Cardiac fibroblast (primary cell): ENCODE measurements at regions not wholly inside any gene's neighbourhood (a gene's known extent, or its start where the extent isn't known, plus 50 kb on each side); places are given as distances from the start of the nearest gene placed in this dataset.
"Not testable (repeated sequence)": the region's sequence is repeated elsewhere in the genome, so short reads cannot be mapped to it uniquely, and the experiment has no call there.

ENCODE experiments used
- DNase-seq, 2 donors: peaks; one replicate each; pipeline versions ENCODE4 v3.0.0 to v3.0.0-alpha.2; 2010; ENCODE audit warnings: low read depth in 2 of 2
- H3K4me3 ChIP-seq, 2 donors: replicated peaks in 1 of 2; 1 replicate in 1 of 2; 2 replicates in 1 of 2; pipeline ENCODE4 v1.5.1; 2011; ENCODE audit warnings: low read depth in 2 of 2, low read length in 2 of 2, mild to moderate bottlenecking in 2 of 2, moderate library complexity in 1 of 2
- CTCF ChIP-seq: IDR thresholded peaks from one replicate; pipeline ENCODE4 v1.5.1; 2011; ENCODE audit warnings: low read depth, mild to moderate bottlenecking, low read length, inconsistent platforms

DNA sequence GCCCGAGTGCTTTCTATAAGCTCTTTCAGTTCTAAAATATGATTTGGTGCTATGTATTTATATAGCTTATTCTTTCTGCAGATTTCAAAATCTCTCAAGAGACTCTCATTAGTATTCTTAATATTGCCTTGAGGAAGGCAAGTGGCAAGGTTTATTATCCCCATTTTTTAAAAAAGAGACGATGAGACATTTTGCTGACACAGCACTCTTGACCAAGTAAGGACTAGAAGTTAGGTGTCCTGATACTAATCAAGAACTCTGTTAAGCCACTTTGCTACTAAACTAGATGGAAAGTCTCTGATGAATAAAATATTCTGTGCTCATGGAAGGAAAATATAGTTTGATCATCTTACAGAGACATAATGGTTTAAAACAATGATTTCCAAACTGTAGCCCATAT, 164.7 kb downstream of the MZT1 start:
- TF ChIP-seq CTCF, result no peak
- H3K4me3 ChIP-seq, result no peak overlapping the region
- DNase-seq, result no peak

- H3K4me3 ChIP-seq, result no peak overlapping the region
- TF ChIP-seq CTCF, result no peak
- no peak for DNase-seq
Observed at GRCh38 chr13:72561791-72562190, 165.6 kb downstream of the MZT1 start.

- H3K4me3 ChIP-seq, result no peak overlapping the region
- no peak for TF ChIP-seq CTCF
- no peak for DNase-seq
Observed at GRCh38 chr13:72559716-72560115, 167.7 kb downstream of the MZT1 start.

GRCh38 chr13:72556945-72557344, 170.5 kb downstream of the MZT1 start:
- DNase-seq, result no peak
- no peak for TF ChIP-seq CTCF
- no peak overlapping the region for H3K4me3 ChIP-seq

- H3K4me3 ChIP-seq, result no peak overlapping the region
- DNase-seq, result no peak
Observed at GRCh38 chr13:72555601-72556000, 171.8 kb downstream of the MZT1 start.

DNA sequence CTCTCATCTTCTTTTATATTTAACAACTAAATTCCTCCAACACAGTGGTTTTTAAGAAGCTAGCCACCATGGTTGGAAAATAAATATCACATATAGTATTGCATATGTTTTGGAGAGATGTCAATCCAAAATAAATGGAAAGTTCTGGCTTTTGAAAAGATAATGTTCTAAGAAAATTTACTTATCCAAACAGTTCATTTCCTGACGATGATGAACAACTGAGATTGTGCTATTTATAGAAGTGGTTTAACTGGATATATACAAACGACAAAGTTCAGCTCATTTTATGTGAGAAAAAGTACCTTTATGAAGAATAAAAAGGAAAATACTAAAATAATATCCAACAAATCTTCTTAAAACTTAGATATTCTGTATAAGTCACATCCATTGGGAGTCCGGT, 174.7 kb downstream of the MZT1 start:
- no peak overlapping the region for H3K4me3 ChIP-seq
- DNase-seq, result peak in 1 of 2 donors; percentile 3
- no peak for TF ChIP-seq CTCF

More at GRCh38 chr13:72555601-72556000, 171.8 kb downstream of the MZT1 start:
- no peak for TF ChIP-seq CTCF

DNA sequence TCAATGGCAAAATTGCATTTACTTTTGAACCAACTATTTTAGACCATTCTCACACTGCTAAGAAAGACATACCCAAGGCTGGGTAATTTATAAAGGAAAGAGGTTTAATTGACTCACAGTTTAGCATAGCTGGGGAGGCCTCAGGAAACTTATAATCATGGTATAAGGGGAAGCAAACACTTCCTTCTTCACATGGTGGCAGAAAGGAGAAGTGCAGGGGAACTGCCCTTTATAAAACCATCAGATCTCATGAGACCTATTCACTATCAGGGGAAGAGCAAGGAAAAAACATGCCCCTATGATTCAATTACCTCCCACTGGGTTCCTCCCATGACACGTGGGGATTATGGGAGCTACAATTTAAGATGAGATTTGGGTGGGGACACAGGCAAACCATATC, 181.5 kb downstream of the MZT1 start:
- not testable (repeated sequence) for DNase-seq, H3K4me3 ChIP-seq
